ENCODE measurements at regions not wholly inside any gene's neighbourhood (a gene's known extent, or its start where the extent isn't known, plus 50 kb on each side); places are given as distances from the start of the nearest gene placed in this dataset.

DNA sequence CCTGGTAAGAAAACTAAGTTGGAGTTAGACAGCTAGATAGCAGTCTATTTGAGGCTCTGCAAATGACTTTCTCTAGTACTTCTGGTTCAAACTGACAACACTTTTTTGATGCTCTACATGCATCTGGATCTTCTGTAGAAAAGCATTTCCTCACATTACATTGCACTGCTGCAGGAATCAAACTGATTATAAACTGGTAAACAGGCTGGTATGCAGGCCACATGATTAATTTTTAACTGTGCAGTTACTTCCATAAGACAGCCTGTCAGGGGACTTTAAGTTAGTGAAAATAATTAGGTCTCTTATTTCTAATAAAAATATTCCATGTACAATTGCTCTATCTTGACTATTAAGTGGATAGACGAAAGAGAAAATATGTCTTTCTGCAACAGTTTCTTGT is 550.0 kb upstream of the ALCAM start:
- Histone ChIP-seq H3K27ac (replicated peaks) (no peak overlapping the region), H3K4me3 (replicated peaks; ENCODE audit: insufficient read depth, low read length) (no peak overlapping the region), H3K27me3 (ENCODE audit: insufficient read depth, poor library complexity, severe bottlenecking) (no peaks in the 10 kb centered on the region)
- TF ChIP-seq, protein P1, sequence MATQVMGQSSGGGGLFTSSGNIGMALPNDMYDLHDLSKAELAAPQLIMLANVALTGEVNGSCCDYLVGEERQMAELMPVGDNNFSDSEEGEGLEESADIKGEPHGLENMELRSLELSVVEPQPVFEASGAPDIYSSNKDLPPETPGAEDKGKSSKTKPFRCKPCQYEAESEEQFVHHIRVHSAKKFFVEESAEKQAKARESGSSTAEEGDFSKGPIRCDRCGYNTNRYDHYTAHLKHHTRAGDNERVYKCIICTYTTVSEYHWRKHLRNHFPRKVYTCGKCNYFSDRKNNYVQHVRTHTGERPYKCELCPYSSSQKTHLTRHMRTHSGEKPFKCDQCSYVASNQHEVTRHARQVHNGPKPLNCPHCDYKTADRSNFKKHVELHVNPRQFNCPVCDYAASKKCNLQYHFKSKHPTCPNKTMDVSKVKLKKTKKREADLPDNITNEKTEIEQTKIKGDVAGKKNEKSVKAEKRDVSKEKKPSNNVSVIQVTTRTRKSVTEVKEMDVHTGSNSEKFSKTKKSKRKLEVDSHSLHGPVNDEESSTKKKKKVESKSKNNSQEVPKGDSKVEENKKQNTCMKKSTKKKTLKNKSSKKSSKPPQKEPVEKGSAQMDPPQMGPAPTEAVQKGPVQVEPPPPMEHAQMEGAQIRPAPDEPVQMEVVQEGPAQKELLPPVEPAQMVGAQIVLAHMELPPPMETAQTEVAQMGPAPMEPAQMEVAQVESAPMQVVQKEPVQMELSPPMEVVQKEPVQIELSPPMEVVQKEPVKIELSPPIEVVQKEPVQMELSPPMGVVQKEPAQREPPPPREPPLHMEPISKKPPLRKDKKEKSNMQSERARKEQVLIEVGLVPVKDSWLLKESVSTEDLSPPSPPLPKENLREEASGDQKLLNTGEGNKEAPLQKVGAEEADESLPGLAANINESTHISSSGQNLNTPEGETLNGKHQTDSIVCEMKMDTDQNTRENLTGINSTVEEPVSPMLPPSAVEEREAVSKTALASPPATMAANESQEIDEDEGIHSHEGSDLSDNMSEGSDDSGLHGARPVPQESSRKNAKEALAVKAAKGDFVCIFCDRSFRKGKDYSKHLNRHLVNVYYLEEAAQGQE (IDR thresholded peaks at IDR 0.05; ENCODE audit: insufficient replicate concordance, low read depth) = no peak
- TF ChIP-seq CTCF (IDR thresholded peaks at IDR 0.05; ENCODE audit: insufficient read depth, low read length) (no peak), GABPA (IDR thresholded peaks at IDR 0.05; ENCODE audit: low read depth) (no peak), SPI1 (IDR thresholded peaks at IDR 0.05; ENCODE audit: borderline replicate concordance, low read depth) (no peak), POLR2AphosphoS5 (IDR thresholded peaks at IDR 0.05; ENCODE audit: low read depth) (no peak)
- no peak for DNase-seq (ENCODE audit: low read depth in 1 of 2, low spot score in 1 of 2)

GRCh38 chr3:104819333-104819732 is 547.4 kb upstream of the ALCAM start:
- no peak overlapping the region for H3K4me3 ChIP-seq (replicated peaks; ENCODE audit: insufficient read depth, low read length)
- TF ChIP-seq CTCF (IDR thresholded peaks at IDR 0.05; ENCODE audit: insufficient read depth, low read length) (no peak), POLR2AphosphoS5 (IDR thresholded peaks at IDR 0.05; ENCODE audit: low read depth) (no peak), SPI1 (IDR thresholded peaks at IDR 0.05; ENCODE audit: borderline replicate concordance, low read depth) (no peak), GABPA (IDR thresholded peaks at IDR 0.05; ENCODE audit: low read depth) (no peak)
- TF ChIP-seq, protein P1 (IDR thresholded peaks at IDR 0.05; ENCODE audit: insufficient replicate concordance, low read depth) = no peak
- H3K27ac ChIP-seq (replicated peaks) = no peak overlapping the region
- no peaks in the 10 kb centered on the region for H3K27me3 ChIP-seq (ENCODE audit: insufficient read depth, poor library complexity, severe bottlenecking)
- DNase-seq (ENCODE audit: low read depth in 1 of 2, low spot score in 1 of 2) = no peak

- H3K4me3 ChIP-seq (replicated peaks; ENCODE audit: insufficient read depth, low read length) = no peak overlapping the region
- no peak for DNase-seq (ENCODE audit: low read depth in 1 of 2, low spot score in 1 of 2)
- TF ChIP-seq GABPA (IDR thresholded peaks at IDR 0.05; ENCODE audit: low read depth) (no peak), POLR2AphosphoS5 (IDR thresholded peaks at IDR 0.05; ENCODE audit: low read depth) (no peak), CTCF (IDR thresholded peaks at IDR 0.05; ENCODE audit: insufficient read depth, low read length) (no peak), SPI1 (IDR thresholded peaks at IDR 0.05; ENCODE audit: borderline replicate concordance, low read depth) (no peak)
- TF ChIP-seq, protein P1 (IDR thresholded peaks at IDR 0.05; ENCODE audit: insufficient replicate concordance, low read depth) = no peak
- H3K27ac ChIP-seq (replicated peaks) = no peak overlapping the region
- no peaks in the 10 kb centered on the region for H3K27me3 ChIP-seq (ENCODE audit: insufficient read depth, poor library complexity, severe bottlenecking)
Observed at GRCh38 chr3:104820959-104821358, 545.8 kb upstream of the ALCAM start.

Data from HL-60 (cell line).